Ascending aorta (tissue), 2 donors: ENCODE measurements at regions not wholly inside any gene's neighbourhood (a gene's known extent, or its start where the extent isn't known, plus 50 kb on each side); places are given as distances from the start of the nearest gene placed in this dataset.

Experiments
- DNase-seq, 2 donors: peaks; one replicate each; pipeline ENCODE4 v3.0.0-alpha.2; 2019; ENCODE audit warnings: low spot score in 2 of 2
- H3K27ac ChIP-seq, 2 donors: fragments of 200-600 bp; sonication (generic); one replicate each; pipeline ENCODE4 v1.5.1; 2016 to 2017; ENCODE audit warnings: mild to moderate bottlenecking in 1 of 2
- H3K27me3 ChIP-seq: fragments of 200-600 bp; sonication (generic); one replicate; pipeline ENCODE4 v1.5.1; 2017
- H3K36me3 ChIP-seq, 2 donors: fragments of 200-600 bp; sonication (generic); one replicate each; pipeline ENCODE4 v1.5.1; 2016
- H3K4me1 ChIP-seq, 2 donors: fragments of 200-600 bp; sonication (generic); one replicate each; pipeline ENCODE4 v1.5.1; 2016 to 2017; ENCODE audit warnings: mild to moderate bottlenecking in 1 of 2
- H3K4me3 ChIP-seq, 2 donors: fragments of 200-600 bp; sonication (generic); one replicate each; pipeline ENCODE4 v1.5.1; 2016 to 2017; ENCODE audit warnings: mild to moderate bottlenecking in 1 of 2
- H3K9me3 ChIP-seq, 2 donors: fragments of 200-600 bp; sonication (generic); one replicate each; pipeline ENCODE4 v1.5.1; 2016
- CTCF ChIP-seq, 3 experiments: fragments of 200-600 bp in 2 of 3; fragments of 450-650 bp in 1 of 3; sonication (generic) in 2 of 3; IDR thresholded peaks; one replicate each; pipeline ENCODE4 v1.5.1; 2016 to 2019; ENCODE audit warnings: antibody characterized with exemption in 3 of 3, mild to moderate bottlenecking in 1 of 3, moderate library complexity in 1 of 3
- intact Hi-C: fragments of 100-400 bp; cut with DNase I; formaldehyde crosslinking; loops from one replicate; pipeline ENCODE4 v1.15.1; 2023

DNA sequence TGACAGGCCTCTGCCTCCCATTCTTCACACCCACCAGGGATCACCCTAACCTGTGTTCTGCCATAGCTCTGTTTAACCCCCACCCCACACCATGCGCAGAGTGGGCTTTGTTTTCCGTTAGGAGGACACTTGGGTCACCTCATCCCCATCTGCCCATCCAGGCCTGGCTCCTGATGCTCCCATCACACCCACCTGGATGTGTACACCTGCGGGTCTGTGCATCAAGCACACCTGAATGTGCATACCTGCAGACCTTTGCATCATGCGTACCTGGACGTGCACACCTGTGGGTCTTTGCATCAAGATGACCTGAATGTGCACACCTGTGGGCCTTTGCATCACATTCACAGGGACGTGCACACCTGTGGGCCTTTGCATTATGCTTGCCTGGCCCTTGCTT lies 835.8 kb upstream of the TMEM132C start:
- no peaks in the 10 kb centered on the region for H3K9me3 ChIP-seq
- DNase-seq = no peak
- H3K27ac ChIP-seq = no peak overlapping the region
- no peaks in the 10 kb centered on the region for H3K36me3 ChIP-seq
- no peaks in the 10 kb centered on the region for H3K4me1 ChIP-seq
- intact Hi-C loops = no loop called here
- TF ChIP-seq CTCF (IDR thresholded peaks at IDR 0.05) = no peak
- no peak overlapping the region for H3K4me3 ChIP-seq
- no peaks in the 10 kb centered on the region for H3K27me3 ChIP-seq

DNA sequence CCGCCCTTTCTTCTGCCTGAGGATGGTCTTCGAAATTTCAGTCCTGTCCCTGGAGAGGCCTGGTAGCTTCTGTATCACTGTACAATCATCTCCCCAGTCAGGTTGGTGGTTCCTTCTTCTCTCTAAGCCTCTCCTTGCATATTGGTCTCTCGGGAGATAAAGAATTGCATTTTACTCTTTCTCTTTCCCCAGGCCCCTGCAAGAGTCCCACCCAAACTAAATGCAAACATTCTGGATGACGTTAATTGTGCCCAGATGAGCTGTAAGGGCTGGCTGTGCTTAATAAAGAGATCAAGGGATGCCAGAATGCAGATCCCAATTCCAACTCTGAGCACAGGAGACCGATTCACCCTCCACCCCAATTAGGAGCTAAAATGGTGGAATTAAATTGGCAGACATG lies 835.4 kb upstream of the TMEM132C start:
- H3K4me3 ChIP-seq = no peak overlapping the region
- no peaks in the 10 kb centered on the region for H3K4me1 ChIP-seq
- intact Hi-C loops = no loop called here
- no peaks in the 10 kb centered on the region for H3K27me3 ChIP-seq
- DNase-seq = no peak
- no peaks in the 10 kb centered on the region for H3K9me3 ChIP-seq
- no peak overlapping the region for H3K27ac ChIP-seq
- H3K36me3 ChIP-seq = no peaks in the 10 kb centered on the region
- TF ChIP-seq CTCF (IDR thresholded peaks at IDR 0.05) = no peak

- H3K4me3 ChIP-seq = no peak overlapping the region
- no peak for DNase-seq
- H3K27me3 ChIP-seq = no peaks in the 10 kb centered on the region
- H3K36me3 ChIP-seq = no peaks in the 10 kb centered on the region
- intact Hi-C loops = no loop called here
- TF ChIP-seq CTCF (IDR thresholded peaks at IDR 0.05) = no peak
- no peaks in the 10 kb centered on the region for H3K4me1 ChIP-seq
- no peaks in the 10 kb centered on the region for H3K9me3 ChIP-seq
- no peak overlapping the region for H3K27ac ChIP-seq
These were observed 831.5 kb upstream of the TMEM132C start for GRCh38 chr12:127435439-127435838.

- DNase-seq = no peak
- no peak for TF ChIP-seq CTCF (IDR thresholded peaks at IDR 0.05)
- peaks cover 0 to 10% of the 10 kb centered on the region in 2 donors for H3K9me3 ChIP-seq
- H3K36me3 ChIP-seq = no peaks in the 10 kb centered on the region
- H3K4me1 ChIP-seq = peaks cover 0 to 15% of the 10 kb centered on the region in 2 donors
- intact Hi-C loops = no loop called here
- no peak overlapping the region for H3K27ac ChIP-seq
- no peaks in the 10 kb centered on the region for H3K27me3 ChIP-seq
- H3K4me3 ChIP-seq = no peak overlapping the region
These were observed 828.3 kb upstream of the TMEM132C start for GRCh38 chr12:127438512-127439244.

- H3K36me3 ChIP-seq = no peaks in the 10 kb centered on the region
- H3K27ac ChIP-seq = peak overlapping the region; percentile 25 to 45
These were observed 821.3 kb upstream of the TMEM132C start for GRCh38 chr12:127445581-127446139.

More at GRCh38 chr12:127445581-127446139, 821.3 kb upstream of the TMEM132C start:
- no peak for DNase-seq
- TF ChIP-seq CTCF (IDR thresholded peaks at IDR 0.05) = no peak
- Histone ChIP-seq H3K4me3 (no peak overlapping the region), H3K9me3 (peaks cover 0 to 10% of the 10 kb centered on the region in 2 donors), H3K4me1 (peaks cover 0 to 28% of the 10 kb centered on the region in 2 donors), H3K27me3 (no peaks in the 10 kb centered on the region)
- intact Hi-C loops = loop anchor here (5.0 kb wide), 1 partner anchor 137 kb away; no protein-coding TSS in a partner anchor
